Activated naive CD4-positive, alpha-beta T cell treated with anti-CD3 and anti-CD28 coated beads for 36 hours (primary cell): ENCODE measurements at regions not wholly inside any gene's neighbourhood (a gene's known extent, or its start where the extent isn't known, plus 50 kb on each side); places are given as distances from the start of the nearest gene placed in this dataset.

Experiments
- CTCF ChIA-PET: fragments of 350-600 bp; sonication (Branson Sonifier 250); formaldehyde crosslinking; loops from one replicate; lab custom pipeline; 2021; ENCODE audit warnings: antibody characterized with exemption; lab: Charles Lee
- DNase-seq: peaks from one replicate; pipeline ENCODE4 v3.0.0-alpha.2; 2020
- H3K27ac Mint-ChIP-seq: one replicate; pipeline ENCODE4 v1.8.0; 2021; ENCODE audit warnings: mild to moderate bottlenecking, mixed read lengths
- H3K27me3 Mint-ChIP-seq: one replicate; pipeline ENCODE4 v1.8.0; 2021; ENCODE audit warnings: low read depth, mixed read lengths
- H3K36me3 Mint-ChIP-seq: one replicate; pipeline ENCODE4 v1.8.0; 2021; ENCODE audit warnings: low read depth, mixed read lengths
- H3K4me1 Mint-ChIP-seq: one replicate; pipeline ENCODE4 v1.8.0; 2021; ENCODE audit warnings: low read depth, mixed read lengths
- H3K4me3 Mint-ChIP-seq: one replicate; pipeline ENCODE4 v1.8.0; 2021; ENCODE audit warnings: mild to moderate bottlenecking, moderate library complexity, mixed read lengths
- H3K9me3 Mint-ChIP-seq: one replicate; pipeline ENCODE4 v1.8.0; 2021; ENCODE audit warnings: mixed read lengths
- intact Hi-C: fragments of 100-400 bp; cut with micrococcal nuclease; formaldehyde crosslinking; loops from one replicate; pipeline ENCODE4 v1.15.1; 2023

GRCh38 chr3:148309390-148310035, 388.2 kb upstream of the AGTR1 start:
- Mint-ChIP-seq H3K9me3 (no peaks in the 10 kb centered on the region), H3K36me3 (no peaks in the 10 kb centered on the region), H3K4me1 (no peaks in the 10 kb centered on the region), H3K4me3 (no peak overlapping the region), H3K27me3 (no peaks in the 10 kb centered on the region), H3K27ac (no peak overlapping the region)
- peak; percentile 13 for DNase-seq
- intact Hi-C loops: loop anchor here (1.0 kb wide), 1 partner anchor 634 kb away; no protein-coding TSS in a partner anchor
- CTCF ChIA-PET: no interaction called here

- intact Hi-C loops: no loop called here
- H3K9me3 Mint-ChIP-seq: peaks cover 3% of the 10 kb centered on the region
- CTCF ChIA-PET: no interaction called here
- peaks cover 5% of the 10 kb centered on the region for H3K4me1 Mint-ChIP-seq
- H3K27ac Mint-ChIP-seq: no peak overlapping the region
- H3K36me3 Mint-ChIP-seq: no peaks in the 10 kb centered on the region
- H3K4me3 Mint-ChIP-seq: no peak overlapping the region
- no peaks in the 10 kb centered on the region for H3K27me3 Mint-ChIP-seq
- no peak for DNase-seq
Observed at GRCh38 chr3:148315756-148316155, 381.9 kb upstream of the AGTR1 start.

GRCh38 chr3:148318240-148318639, 379.5 kb upstream of the AGTR1 start:
- DNase-seq: no peak
- Mint-ChIP-seq H3K4me3 (no peak overlapping the region), H3K36me3 (no peaks in the 10 kb centered on the region), H3K4me1 (peaks cover 5% of the 10 kb centered on the region), H3K9me3 (peaks cover 3% of the 10 kb centered on the region), H3K27ac (no peak overlapping the region), H3K27me3 (no peaks in the 10 kb centered on the region)
- CTCF ChIA-PET: no interaction called here
- intact Hi-C loops: no loop called here

- Mint-ChIP-seq H3K27ac (no peak overlapping the region), H3K27me3 (no peaks in the 10 kb centered on the region), H3K9me3 (peaks cover 11% of the 10 kb centered on the region), H3K4me3 (no peak overlapping the region), H3K36me3 (no peaks in the 10 kb centered on the region), H3K4me1 (peaks cover 5% of the 10 kb centered on the region)
- intact Hi-C loops: no loop called here
- CTCF ChIA-PET: no interaction called here
- DNase-seq: no peak
Observed at GRCh38 chr3:148319161-148319915, 378.4 kb upstream of the AGTR1 start.

- Mint-ChIP-seq H3K9me3 (peaks cover 16% of the 10 kb centered on the region), H3K27ac (no peak overlapping the region), H3K27me3 (no peaks in the 10 kb centered on the region), H3K4me3 (no peak overlapping the region), H3K4me1 (peaks cover 5% of the 10 kb centered on the region), H3K36me3 (no peaks in the 10 kb centered on the region)
- CTCF ChIA-PET: no interaction called here
- DNase-seq: no peak
- intact Hi-C loops: no loop called here
Observed at GRCh38 chr3:148319960-148320359, 377.7 kb upstream of the AGTR1 start.

- H3K9me3 Mint-ChIP-seq: peaks cover 10% of the 10 kb centered on the region
- intact Hi-C loops: no loop called here
Observed at GRCh38 chr3:148329481-148330235, 368.0 kb upstream of the AGTR1 start.

GRCh38 chr3:148330542-148330941, 367.2 kb upstream of the AGTR1 start:
- H3K27ac Mint-ChIP-seq: no peak overlapping the region
- intact Hi-C loops: no loop called here
- no peak for DNase-seq
- H3K4me1 Mint-ChIP-seq: no peaks in the 10 kb centered on the region
- peaks cover 10% of the 10 kb centered on the region for H3K9me3 Mint-ChIP-seq
- no peaks in the 10 kb centered on the region for H3K27me3 Mint-ChIP-seq
- no peak overlapping the region for H3K4me3 Mint-ChIP-seq
- no peaks in the 10 kb centered on the region for H3K36me3 Mint-ChIP-seq
- CTCF ChIA-PET: no interaction called here

More at GRCh38 chr3:148329481-148330235, 368.0 kb upstream of the AGTR1 start:
- DNase-seq: no peak
- H3K4me3 Mint-ChIP-seq: no peak overlapping the region
- CTCF ChIA-PET: no interaction called here
- no peak overlapping the region for H3K27ac Mint-ChIP-seq
- no peaks in the 10 kb centered on the region for H3K27me3 Mint-ChIP-seq
- H3K4me1 Mint-ChIP-seq: no peaks in the 10 kb centered on the region
- H3K36me3 Mint-ChIP-seq: no peaks in the 10 kb centered on the region

- no peak for DNase-seq
- CTCF ChIA-PET: interaction anchor here (0.7 kb wide), 1 partner anchor 111 kb away, joined by 5 read pairs; no protein-coding TSS in a partner anchor
- H3K9me3 Mint-ChIP-seq: peaks cover 10% of the 10 kb centered on the region
- no peaks in the 10 kb centered on the region for H3K36me3 Mint-ChIP-seq
- H3K4me3 Mint-ChIP-seq: no peak overlapping the region
- no peak overlapping the region for H3K27ac Mint-ChIP-seq
- intact Hi-C loops: no loop called here
- H3K4me1 Mint-ChIP-seq: no peaks in the 10 kb centered on the region
- no peaks in the 10 kb centered on the region for H3K27me3 Mint-ChIP-seq
Observed at GRCh38 chr3:148331081-148331846, 366.4 kb upstream of the AGTR1 start.

GRCh38 chr3:148332509-148332908, 365.2 kb upstream of the AGTR1 start:
- intact Hi-C loops: no loop called here
- H3K27ac Mint-ChIP-seq: no peak overlapping the region
- no peaks in the 10 kb centered on the region for H3K4me1 Mint-ChIP-seq
- peaks cover 10% of the 10 kb centered on the region for H3K9me3 Mint-ChIP-seq
- no peaks in the 10 kb centered on the region for H3K36me3 Mint-ChIP-seq
- no peak for DNase-seq
- H3K4me3 Mint-ChIP-seq: no peak overlapping the region
- H3K27me3 Mint-ChIP-seq: no peaks in the 10 kb centered on the region
- CTCF ChIA-PET: interaction anchor here (0.6 kb wide), 1 partner anchor 365 kb away, joined by 3 read pairs; the partner anchor contains the start of gene AGTR1

- H3K4me3 Mint-ChIP-seq: no peak overlapping the region
- intact Hi-C loops: no loop called here
- no peak for DNase-seq
- H3K36me3 Mint-ChIP-seq: no peaks in the 10 kb centered on the region
- H3K4me1 Mint-ChIP-seq: no peaks in the 10 kb centered on the region
- H3K27ac Mint-ChIP-seq: no peak overlapping the region
- H3K9me3 Mint-ChIP-seq: peaks cover 10% of the 10 kb centered on the region
- CTCF ChIA-PET: no interaction called here
- H3K27me3 Mint-ChIP-seq: no peaks in the 10 kb centered on the region
Observed at GRCh38 chr3:148333091-148333490, 364.6 kb upstream of the AGTR1 start.

GRCh38 chr3:148335612-148336011, 362.1 kb upstream of the AGTR1 start:
- peaks cover 10% of the 10 kb centered on the region for H3K9me3 Mint-ChIP-seq
- no peak overlapping the region for H3K27ac Mint-ChIP-seq
- H3K27me3 Mint-ChIP-seq: no peaks in the 10 kb centered on the region
- no peak for DNase-seq
- intact Hi-C loops: no loop called here
- CTCF ChIA-PET: no interaction called here
- H3K4me1 Mint-ChIP-seq: no peaks in the 10 kb centered on the region
- no peaks in the 10 kb centered on the region for H3K36me3 Mint-ChIP-seq
- no peak overlapping the region for H3K4me3 Mint-ChIP-seq

- DNase-seq: no peak
- CTCF ChIA-PET: interaction anchor here (0.7 kb wide), 1 partner anchor 1135 kb away, joined by 4 read pairs; no protein-coding TSS in a partner anchor
- Mint-ChIP-seq H3K27ac (no peak overlapping the region), H3K36me3 (no peaks in the 10 kb centered on the region), H3K9me3 (peaks cover 4% of the 10 kb centered on the region), H3K4me3 (no peak overlapping the region), H3K27me3 (no peaks in the 10 kb centered on the region), H3K4me1 (no peaks in the 10 kb centered on the region)
- intact Hi-C loops: no loop called here
Observed at GRCh38 chr3:148343416-148343815, 354.3 kb upstream of the AGTR1 start.
